Muscle of back (tissue), 3 donors: ENCODE measurements at regions not wholly inside any gene's neighbourhood (a gene's known extent, or its start where the extent isn't known, plus 50 kb on each side); places are given as distances from the start of the nearest gene placed in this dataset.
"Not testable (repeated sequence)": the region's sequence is repeated elsewhere in the genome, so short reads cannot be mapped to it uniquely, and the experiment has no call there.

Experiments used
- DNase-seq, 3 donors: peaks; one replicate each; pipeline versions ENCODE4 v3.0.0 to v3.0.0-alpha.2; 2013

DNA sequence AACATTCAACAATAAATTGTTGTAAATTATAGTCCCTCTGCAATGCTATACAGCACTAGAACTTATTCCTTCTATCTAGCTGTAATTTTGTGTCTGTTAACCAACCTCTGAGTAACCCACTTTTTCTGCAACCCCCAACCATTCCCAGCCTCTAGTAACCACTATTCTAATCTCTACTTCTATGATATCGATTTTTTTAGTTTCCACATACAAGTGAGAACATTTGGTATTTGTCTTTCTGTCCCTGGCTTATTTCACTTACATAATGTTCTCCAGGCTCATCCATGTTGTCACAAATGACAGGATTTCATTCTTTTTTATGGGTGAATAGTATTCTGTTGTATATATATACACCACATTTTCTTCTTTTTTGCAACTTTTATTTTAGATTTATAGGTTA lies 147.6 kb downstream of the MAIP1 start:
- DNase-seq = no peak

DNA sequence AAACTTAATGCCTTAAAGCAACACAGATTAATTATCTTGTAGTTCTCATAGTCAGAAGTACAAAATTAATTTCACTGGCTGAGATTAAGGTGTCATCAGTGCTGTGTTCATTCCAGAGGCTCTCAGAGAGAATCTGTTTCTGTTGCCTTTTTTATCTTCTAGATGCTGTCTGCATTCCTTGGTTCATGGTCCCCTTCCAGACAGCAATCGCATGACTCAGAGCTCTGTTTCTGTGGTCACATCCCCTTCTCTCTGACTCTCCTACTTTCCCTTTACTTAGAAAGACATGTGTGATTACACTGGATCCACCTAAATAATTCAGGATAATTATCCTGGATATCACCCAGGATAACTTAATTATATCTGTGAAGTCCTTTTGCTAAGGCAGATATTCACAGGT lies 148.6 kb downstream of the MAIP1 start:
- DNase-seq = peak in 1 of 3 donors; percentile 25

- DNase-seq = no peak
Measured at GRCh38 chr2:200107514-200108217, 152.3 kb downstream of the MAIP1 start.

DNA sequence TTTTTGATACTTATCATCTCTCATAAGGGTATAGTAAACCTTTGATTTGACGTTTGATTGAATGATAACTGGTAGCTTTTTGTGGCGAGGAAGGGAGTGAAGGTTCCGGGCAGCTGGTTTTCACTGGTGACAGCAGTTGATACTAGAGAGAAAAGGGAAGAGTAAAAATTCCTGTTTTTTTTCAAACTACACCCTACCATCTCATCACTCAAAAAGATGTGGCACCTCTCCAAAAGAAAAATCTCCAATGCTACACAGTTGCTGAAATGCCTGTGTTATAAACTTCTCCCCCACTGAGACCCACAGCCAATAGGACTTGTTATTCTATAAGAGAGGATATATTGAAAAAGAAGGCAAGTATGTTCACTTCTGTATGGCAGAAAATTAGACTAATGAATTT lies 154.0 kb downstream of the MAIP1 start:
- DNase-seq = no peak

GRCh38 chr2:200110381-200110780 lies 155.0 kb downstream of the MAIP1 start:
- DNase-seq = no peak

- DNase-seq = not testable (repeated sequence)
Measured at GRCh38 chr2:200113016-200113799, 157.8 kb downstream of the MAIP1 start.

- no peak for DNase-seq
Measured at GRCh38 chr2:200119236-200119635, 163.9 kb downstream of the MAIP1 start.

GRCh38 chr2:200121931-200122330 lies 166.5 kb downstream of the MAIP1 start:
- DNase-seq = no peak

DNA sequence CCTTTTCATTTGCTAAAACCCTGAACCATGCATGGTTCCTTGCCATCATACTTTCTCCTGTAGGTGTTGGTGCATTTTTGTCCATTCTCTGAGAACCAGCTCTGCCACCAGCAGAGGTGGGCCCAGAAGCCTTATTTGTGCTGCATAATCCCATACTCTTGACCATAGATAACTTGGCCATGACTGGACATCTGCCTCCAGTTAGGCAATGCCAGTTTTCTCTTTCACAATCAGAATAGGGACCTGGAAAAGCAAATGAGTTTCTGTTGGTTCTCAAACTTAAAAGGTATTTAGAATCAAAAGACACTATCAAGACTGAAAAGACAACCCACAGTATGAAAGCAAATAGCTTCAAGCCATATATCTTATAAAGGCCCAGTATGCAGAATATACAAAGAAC lies 167.3 kb downstream of the MAIP1 start:
- DNase-seq = no peak

DNA sequence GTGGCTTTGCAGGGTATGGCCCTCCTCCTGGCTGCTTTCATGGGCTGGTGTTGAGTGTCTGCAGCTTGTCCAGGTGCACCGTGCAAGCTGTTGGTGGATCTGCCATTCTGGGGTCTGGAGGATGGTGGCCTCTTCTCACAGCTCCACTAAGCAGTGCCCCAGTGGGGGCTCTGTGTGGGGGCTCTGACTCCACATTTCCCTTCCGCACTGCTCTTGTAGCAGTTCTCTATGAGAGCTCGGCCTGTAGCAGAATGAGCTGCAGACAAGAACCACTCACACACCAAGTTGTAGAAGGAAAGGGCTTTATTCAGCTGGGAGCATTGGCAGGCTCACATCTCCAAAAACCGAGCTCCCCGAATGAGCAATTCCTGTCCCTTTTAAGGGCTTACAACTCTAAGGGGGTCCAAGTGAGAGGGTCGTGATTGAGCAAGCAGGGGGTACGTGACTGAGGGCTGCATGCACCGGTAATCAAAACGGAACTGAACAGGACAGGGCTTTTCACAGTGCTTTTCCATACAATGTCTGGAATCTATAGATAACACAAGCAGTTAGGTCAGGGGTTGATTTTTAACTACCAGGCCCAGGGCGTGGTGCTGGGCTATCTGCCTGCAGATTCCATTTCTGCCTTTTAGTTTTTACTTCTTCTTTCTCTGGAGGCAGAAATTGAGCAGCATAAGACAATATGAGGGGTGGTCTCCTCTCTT lies 169.4 kb downstream of the MAIP1 start:
- DNase-seq = not testable (repeated sequence)

DNA sequence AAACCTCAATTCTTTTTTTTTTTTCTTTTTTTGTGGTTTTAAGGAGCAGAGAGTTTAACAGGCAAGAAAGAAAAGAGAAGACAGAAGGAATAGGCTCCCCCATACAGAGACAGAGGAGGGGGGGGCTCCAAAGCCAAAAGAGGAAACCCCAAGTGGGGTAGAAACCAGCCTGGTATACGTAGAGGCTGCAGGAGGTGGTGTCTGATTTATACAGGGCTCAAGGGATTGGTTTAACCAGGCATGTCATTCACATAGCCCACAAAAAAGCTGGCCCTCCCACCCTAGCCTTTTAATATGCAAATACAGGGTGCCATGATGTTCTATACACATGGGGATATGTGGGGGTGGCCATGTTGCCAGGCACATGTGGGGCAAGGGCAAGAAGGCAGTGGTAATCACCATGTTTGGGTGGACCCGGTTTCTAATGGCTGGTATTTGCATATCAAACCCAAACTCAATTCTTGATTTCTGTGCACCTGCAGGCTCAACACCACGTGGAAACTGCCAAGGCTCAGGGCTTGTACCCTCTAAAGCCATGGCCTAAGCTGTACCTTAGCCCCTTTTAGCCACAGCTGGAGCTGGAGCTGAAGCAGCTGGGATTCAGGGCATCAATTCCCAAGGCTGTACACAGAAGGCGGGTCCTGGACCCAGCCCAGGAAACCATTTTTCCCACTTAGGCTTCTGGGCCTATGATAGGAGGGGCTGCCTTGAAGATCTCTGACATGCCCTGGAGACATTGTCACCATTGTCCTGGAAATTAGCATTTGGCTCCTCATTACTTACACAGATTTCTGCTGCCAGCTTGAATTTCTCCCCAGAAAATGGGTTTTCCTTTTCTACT lies 170.3 kb downstream of the MAIP1 start:
- DNase-seq = peak in 1 of 3 donors; percentile 22

DNA sequence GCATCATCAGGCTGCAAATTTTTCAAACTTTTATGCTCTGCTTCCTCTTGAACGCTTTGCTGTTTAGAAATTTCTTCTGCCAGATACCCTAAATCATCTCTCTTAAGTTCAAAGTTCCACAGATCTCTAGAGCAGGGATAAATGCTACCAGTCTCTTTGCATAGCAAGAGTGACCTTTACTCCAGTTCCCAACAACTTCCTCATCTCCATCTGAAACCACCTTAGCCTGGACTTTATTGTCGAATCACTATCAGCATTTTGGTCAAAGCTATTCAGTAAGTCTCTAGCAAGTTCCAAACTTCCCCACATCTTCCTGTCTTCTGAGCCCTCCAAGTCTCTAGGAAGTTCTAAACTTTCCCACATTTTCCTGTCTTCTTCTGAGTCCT lies 170.9 kb downstream of the MAIP1 start:
- DNase-seq = not testable (repeated sequence)

DNA sequence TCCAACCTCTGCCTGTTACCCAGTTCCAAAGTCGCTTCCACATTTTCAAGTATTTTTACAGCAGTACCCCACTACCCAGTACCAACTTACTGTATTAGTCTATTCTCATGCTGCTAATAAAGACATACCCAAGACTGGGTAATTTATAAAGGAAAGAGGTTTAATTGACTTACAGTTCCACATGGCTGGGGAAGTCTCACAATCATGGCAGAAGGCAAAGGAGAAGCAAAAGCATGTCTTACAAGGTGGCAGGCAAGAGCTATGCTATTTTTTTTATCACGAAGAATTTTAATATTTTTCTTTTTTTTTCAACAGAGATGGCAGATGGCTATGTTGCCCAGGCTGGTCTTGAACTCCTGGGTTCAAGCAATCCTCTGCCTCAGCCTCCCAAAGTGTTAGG lies 171.3 kb downstream of the MAIP1 start:
- not testable (repeated sequence) for DNase-seq

- DNase-seq = peak in 1 of 3 donors; percentile 22
Measured at GRCh38 chr2:200127848-200128247, 172.5 kb downstream of the MAIP1 start.

DNA sequence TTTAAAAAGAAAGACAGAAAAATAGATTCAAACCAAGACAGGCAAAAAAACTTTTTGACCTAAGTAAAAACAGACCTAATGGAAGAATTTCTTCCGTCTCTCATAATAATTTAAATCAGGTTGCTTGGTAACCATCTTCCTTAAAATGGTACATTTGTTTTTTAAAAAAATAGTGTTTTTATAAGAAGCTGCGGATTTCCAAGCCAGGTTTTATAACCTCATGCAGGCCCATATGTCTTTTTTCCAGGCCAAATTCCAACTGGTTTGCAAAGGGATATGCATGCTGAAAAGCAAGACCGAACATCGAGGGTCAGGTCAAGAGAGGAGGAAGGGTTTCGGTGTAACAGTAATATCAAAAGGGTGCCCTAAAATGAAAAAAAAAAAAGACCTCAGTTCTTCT lies 172.9 kb downstream of the MAIP1 start:
- DNase-seq = peak in 2 of 3 donors; percentile 79 to 87

DNA sequence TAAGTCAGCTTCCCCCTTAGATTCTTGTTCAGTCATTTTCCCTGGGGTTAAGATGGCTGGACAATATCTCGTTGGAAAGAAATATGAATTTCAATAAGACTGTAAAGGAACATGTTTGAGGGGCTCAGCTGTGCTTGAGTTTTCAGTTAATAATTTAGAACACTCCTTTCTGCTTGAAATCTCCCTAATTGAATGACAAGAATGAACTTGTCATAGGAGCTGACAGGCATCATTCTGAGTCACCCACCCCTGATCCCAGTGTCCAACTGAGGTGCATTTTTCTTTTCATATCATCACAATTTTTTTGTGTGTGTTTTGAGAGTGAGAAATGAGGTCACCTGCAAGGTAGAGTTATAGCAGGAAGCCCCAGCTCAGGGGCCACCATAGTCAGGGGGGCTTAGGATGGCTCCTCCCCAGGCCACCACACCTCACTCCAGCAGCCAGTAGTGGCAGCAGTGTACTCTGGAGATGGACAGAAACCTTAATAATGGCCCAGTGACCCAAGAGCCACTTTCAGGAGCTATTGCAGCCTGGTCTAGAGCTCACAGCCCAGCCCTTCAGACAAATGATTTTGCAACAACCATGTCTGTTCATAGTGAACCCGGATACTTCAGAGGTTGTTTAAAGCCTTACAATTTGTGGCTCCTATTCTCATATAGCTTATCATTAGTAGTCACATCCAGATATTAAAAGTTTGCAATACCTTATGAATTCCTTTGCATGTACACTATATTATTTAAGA lies 174.5 kb downstream of the MAIP1 start:
- DNase-seq = no peak

DNA sequence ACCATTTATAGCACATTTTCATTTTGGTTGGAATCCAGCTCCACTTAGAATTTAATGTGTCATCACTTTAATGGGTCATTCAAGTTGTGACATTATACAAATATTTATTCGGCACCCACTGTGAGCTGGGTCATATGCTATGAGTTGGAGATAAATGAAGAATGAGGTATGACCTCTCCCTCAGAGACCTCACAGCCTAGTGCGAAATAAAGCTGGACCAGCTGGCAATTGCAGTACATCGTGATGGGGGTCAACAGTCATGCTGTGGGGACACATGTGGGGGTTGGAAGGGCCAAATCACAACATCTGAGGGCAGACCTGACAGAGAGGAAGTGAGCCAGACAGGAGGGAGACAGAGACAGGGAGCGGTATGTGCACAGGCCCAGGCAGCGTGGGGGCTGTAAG lies 175.4 kb downstream of the MAIP1 start:
- DNase-seq = no peak

- no peak for DNase-seq
Measured at GRCh38 chr2:200131307-200131706, 175.2 kb upstream of the SPATS2L start.

DNA sequence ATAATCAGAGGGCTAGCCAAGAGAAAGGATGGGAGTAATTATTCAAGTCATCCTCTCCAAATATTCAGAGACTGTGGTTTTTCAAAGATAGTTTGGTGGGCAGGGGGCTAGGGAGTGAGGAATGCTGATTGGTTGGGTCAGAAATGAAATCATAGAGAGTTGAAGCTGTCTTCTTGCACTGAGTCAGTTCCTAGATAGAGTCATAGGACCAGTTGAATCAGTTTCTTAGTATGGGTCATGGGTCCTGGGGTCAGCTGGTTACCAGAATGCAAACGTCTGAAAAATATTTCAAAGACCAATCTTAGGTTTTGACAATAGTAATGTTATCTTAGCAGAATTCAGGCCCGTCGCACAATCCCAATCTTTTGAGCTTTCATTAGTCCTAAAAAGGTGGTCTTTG lies 171.4 kb upstream of the SPATS2L start:
- no peak for DNase-seq

DNA sequence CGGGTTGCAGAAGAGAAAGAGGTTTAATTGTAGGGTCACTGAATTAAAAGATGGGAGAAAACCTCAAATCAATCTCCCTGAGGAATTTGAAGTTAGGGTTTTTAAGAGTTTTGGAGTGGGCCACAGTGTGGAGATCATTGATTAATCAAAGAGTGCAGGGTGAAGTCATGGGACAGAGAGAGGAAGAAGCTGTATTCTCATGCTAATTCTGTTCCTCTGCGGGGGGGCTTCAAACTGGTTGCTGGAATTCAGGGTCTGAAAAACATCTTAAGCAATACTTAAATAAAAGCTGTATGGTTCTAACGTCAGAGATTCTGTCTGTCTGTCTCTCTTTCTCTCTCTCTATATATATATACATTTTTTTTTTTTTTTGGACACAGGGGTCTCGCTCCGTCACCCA lies 169.8 kb upstream of the SPATS2L start:
- DNase-seq = no peak

DNA sequence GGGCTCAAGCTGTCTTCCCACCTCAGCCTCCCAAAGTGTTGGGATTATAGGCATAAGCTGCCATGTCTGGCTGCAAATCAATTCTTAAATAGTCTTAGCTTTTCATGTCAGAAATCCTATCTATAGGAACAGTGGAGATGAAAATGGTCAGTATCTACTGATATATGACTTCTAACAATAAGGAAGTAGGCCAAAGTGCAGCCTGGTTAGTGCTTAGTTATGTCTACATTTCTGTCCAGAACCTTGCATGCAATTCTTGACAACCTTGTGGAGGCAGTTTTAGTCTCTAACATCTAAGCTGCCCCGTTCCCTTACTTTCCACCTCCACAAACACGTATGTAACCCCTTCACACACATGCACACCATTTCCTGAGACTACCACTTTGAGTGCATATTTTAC lies 169.2 kb upstream of the SPATS2L start:
- no peak for DNase-seq
